ENCODE measurements at regions not wholly inside any gene's neighbourhood (a gene's known extent, or its start where the extent isn't known, plus 50 kb on each side); places are given as distances from the start of the nearest gene placed in this dataset.

DNA sequence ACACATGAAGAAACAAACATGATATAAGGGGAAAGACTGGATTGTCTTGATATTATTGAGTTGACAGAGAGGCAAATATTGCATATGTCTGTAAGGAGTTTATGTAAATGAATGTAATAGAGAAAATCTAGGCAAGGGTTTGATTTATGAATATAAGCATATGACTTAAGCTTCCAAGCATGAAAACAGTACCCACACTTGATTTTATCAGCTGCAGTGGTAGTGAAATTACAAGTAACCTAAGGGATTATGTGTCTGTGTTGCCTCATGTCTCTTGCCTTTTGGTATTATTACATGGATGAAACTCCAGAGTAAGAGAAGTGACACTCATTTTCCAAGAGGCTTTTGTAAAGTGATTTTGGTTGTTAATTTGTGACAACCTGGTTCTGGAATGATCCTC is 1678.9 kb downstream of the KCNT2 start:
- H3K27me3 ChIP-seq, result no peaks in the 10 kb centered on the region
- no peak for ATAC-seq
- TF ChIP-seq, protein P1, sequence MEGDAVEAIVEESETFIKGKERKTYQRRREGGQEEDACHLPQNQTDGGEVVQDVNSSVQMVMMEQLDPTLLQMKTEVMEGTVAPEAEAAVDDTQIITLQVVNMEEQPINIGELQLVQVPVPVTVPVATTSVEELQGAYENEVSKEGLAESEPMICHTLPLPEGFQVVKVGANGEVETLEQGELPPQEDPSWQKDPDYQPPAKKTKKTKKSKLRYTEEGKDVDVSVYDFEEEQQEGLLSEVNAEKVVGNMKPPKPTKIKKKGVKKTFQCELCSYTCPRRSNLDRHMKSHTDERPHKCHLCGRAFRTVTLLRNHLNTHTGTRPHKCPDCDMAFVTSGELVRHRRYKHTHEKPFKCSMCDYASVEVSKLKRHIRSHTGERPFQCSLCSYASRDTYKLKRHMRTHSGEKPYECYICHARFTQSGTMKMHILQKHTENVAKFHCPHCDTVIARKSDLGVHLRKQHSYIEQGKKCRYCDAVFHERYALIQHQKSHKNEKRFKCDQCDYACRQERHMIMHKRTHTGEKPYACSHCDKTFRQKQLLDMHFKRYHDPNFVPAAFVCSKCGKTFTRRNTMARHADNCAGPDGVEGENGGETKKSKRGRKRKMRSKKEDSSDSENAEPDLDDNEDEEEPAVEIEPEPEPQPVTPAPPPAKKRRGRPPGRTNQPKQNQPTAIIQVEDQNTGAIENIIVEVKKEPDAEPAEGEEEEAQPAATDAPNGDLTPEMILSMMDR (IDR thresholded peaks at IDR 0.05), result no peak
- no peak for TF ChIP-seq POLR2A (IDR thresholded peaks at IDR 0.05)
- H3K9me3 ChIP-seq, result no peaks in the 10 kb centered on the region
- intact Hi-C loops (cut with DNase I), result no loop called here
- no peak overlapping the region for H3K27ac ChIP-seq
- DNase-seq, result no peak
- no peaks in the 10 kb centered on the region for H3K36me3 ChIP-seq
- no peaks in the 10 kb centered on the region for H3K4me1 ChIP-seq
- H3K4me3 ChIP-seq, result no peak overlapping the region

DNA sequence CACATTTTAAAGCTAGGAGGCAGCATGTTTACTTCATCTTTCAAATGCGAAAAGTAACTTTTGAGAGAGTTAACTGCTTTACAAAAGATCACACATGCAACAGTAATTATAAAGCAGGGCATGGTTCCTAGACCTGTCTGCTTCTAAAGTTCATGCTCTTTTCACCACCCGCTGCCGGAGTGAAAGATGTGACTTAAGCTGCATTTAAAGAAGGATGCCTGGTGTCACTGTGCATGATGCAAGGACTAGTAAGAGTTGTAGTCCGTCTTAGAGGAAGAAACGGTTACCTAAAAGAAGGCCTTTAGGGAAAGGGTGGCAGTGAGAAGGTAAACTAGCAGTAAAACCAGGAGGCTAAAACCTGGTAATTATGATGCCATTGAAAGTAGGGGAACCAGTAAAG is 1689.1 kb downstream of the KCNT2 start:
- Histone ChIP-seq H3K27me3 (no peaks in the 10 kb centered on the region), H3K4me3 (no peak overlapping the region), H3K36me3 (no peaks in the 10 kb centered on the region), H3K9me3 (no peaks in the 10 kb centered on the region), H3K27ac (no peak overlapping the region), H3K4me1 (no peaks in the 10 kb centered on the region)
- DNase-seq (no peak), ATAC-seq (no peak)
- TF ChIP-seq, protein P1 (IDR thresholded peaks at IDR 0.05), result no peak
- TF ChIP-seq POLR2A (IDR thresholded peaks at IDR 0.05), result no peak
- intact Hi-C loops (cut with DNase I), result no loop called here
- 76 to 85% (median 84%) methylated on average over 5 of the region's 5 CpGs for WGBS, 4 donors

DNA sequence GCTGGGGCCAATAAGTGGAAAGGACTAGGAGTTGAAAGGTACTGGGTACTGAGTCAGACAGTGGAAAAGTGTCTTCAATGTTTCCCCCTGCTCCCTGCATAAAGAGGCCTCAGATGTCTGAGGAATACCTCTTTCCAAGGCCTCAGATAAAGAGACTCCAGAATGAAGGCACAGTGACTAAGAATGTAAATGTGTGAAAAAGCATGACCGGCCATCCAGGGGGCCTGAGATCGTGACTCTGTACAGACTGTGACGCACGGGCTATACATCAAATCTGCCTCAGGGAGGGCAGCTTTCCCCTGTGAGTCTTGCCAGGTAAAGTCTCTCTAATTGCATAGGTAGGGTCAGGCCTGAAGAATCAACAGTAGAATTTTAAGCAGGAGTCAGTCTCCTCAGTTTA is 1690.5 kb downstream of the KCNT2 start:
- H3K27ac ChIP-seq, result no peak overlapping the region
- no peaks in the 10 kb centered on the region for H3K36me3 ChIP-seq
- ATAC-seq, result no peak
- H3K4me1 ChIP-seq, result no peaks in the 10 kb centered on the region
- WGBS, 4 donors, result 64 to 74% (median 72%) methylated on average over 4 of the region's 4 CpGs
- TF ChIP-seq POLR2A (IDR thresholded peaks at IDR 0.05), result no peak
- TF ChIP-seq, protein P1 (IDR thresholded peaks at IDR 0.05), result no peak
- no peak for DNase-seq
- no peak overlapping the region for H3K4me3 ChIP-seq
- intact Hi-C loops (cut with DNase I), result no loop called here
- H3K27me3 ChIP-seq, result no peaks in the 10 kb centered on the region
- H3K9me3 ChIP-seq, result no peaks in the 10 kb centered on the region

DNA sequence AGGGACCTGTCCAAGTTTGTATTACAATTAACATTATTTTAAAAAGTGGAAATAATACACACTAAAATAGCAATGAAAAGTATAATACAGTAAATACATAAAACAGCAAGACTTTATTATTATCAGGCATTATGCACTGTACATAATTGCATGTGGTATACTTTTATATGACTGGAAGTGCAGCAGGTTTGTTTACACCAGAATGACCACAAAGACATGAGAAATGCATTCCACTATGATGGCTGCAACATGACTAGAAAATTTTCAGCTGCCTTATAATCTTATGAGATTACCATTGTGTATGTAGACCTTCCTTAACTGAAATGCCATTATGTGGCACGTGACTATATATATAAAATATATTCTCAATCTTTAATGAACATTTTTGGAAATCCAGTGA is 1699.6 kb downstream of the KCNT2 start:
- intact Hi-C loops (cut with DNase I), result no loop called here
- no peak for ATAC-seq
- H3K9me3 ChIP-seq, result peaks cover 0 to 3% (median 0%) of the 10 kb centered on the region in 12 donors

More for the DNA sequence above, 1699.6 kb downstream of the KCNT2 start:
- WGBS, 4 donors, result 61 to 91% (median 64%) methylated on average over 1 of the region's 1 CpG
- Histone ChIP-seq H3K27ac (no peak overlapping the region), H3K27me3 (no peaks in the 10 kb centered on the region), H3K4me3 (no peak overlapping the region), H3K4me1 (no peaks in the 10 kb centered on the region), H3K36me3 (no peaks in the 10 kb centered on the region)
- TF ChIP-seq POLR2A (IDR thresholded peaks at IDR 0.05), result no peak
- TF ChIP-seq, protein P1 (IDR thresholded peaks at IDR 0.05), result no peak
- no peak for DNase-seq

Data from heart left ventricle (tissue), 16 donors.